ENCODE measurements at regions not wholly inside any gene's neighbourhood (a gene's known extent, or its start where the extent isn't known, plus 50 kb on each side); places are given as distances from the start of the nearest gene placed in this dataset.

- TF ChIP-seq EZH2 (IDR thresholded peaks at IDR 0.05; ENCODE audit: borderline replicate concordance, low read depth, low read length, severe bottlenecking) (no peak), POLR2A (IDR thresholded peaks at IDR 0.05; ENCODE audit: low read depth, low read length) (no peak), MAX (IDR thresholded peaks at IDR 0.05; ENCODE audit: insufficient read depth, insufficient read length) (no peak), JUN (IDR thresholded peaks at IDR 0.05; ENCODE audit: borderline replicate concordance, insufficient read depth, insufficient read length, low read depth) (peak; percentile 55), POLR2AphosphoS5 (IDR thresholded peaks at IDR 0.05; ENCODE audit: insufficient read depth, low read depth, low read length) (no peak), MYC (IDR thresholded peaks at IDR 0.05; ENCODE audit: low read depth, low read length) (no peak), FOS (IDR thresholded peaks at IDR 0.05; ENCODE audit: borderline replicate concordance, insufficient read depth, low read length) (no peak), GATA2 (IDR thresholded peaks at IDR 0.05; ENCODE audit: insufficient read depth, insufficient read length, low read depth, low read length) (no peak)
- TF ChIP-seq, protein P1, sequence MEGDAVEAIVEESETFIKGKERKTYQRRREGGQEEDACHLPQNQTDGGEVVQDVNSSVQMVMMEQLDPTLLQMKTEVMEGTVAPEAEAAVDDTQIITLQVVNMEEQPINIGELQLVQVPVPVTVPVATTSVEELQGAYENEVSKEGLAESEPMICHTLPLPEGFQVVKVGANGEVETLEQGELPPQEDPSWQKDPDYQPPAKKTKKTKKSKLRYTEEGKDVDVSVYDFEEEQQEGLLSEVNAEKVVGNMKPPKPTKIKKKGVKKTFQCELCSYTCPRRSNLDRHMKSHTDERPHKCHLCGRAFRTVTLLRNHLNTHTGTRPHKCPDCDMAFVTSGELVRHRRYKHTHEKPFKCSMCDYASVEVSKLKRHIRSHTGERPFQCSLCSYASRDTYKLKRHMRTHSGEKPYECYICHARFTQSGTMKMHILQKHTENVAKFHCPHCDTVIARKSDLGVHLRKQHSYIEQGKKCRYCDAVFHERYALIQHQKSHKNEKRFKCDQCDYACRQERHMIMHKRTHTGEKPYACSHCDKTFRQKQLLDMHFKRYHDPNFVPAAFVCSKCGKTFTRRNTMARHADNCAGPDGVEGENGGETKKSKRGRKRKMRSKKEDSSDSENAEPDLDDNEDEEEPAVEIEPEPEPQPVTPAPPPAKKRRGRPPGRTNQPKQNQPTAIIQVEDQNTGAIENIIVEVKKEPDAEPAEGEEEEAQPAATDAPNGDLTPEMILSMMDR (IDR thresholded peaks at IDR 0.05; ENCODE audit: extremely low read depth in 1 of 2, insufficient read depth in 1 of 2, low read depth in 1 of 2, low read length in 2 of 2), result no peak
These were observed 177.3 kb downstream of the C9orf152 start for GRCh38 chr9:110030632-110031031.

Data from endothelial cell of umbilical vein (primary cell).